ENCODE measurements at regions not wholly inside any gene's neighbourhood (a gene's known extent, or its start where the extent isn't known, plus 50 kb on each side); places are given as distances from the start of the nearest gene placed in this dataset.

GRCh38 chr2:16130906-16131400, 190.6 kb downstream of the MYCN start:
- no peak overlapping the region for H3K4me2 ChIP-seq (ENCODE audit: low read depth, low read length, poor library complexity, severe bottlenecking)
- no peak overlapping the region for H3K9ac ChIP-seq (ENCODE audit: low read length)
- no peak overlapping the region for H3K4me3 ChIP-seq (ENCODE audit: insufficient read depth, low read length, poor library complexity, severe bottlenecking)
- H3K9me2 ChIP-seq (replicated peaks; ENCODE audit: insufficient read depth, low read length), result no peaks in the 10 kb centered on the region
- H3F3A ChIP-seq (ENCODE audit: insufficient read depth), result no peaks in the 10 kb centered on the region
- H3K9me3 ChIP-seq (ENCODE audit: insufficient read depth, low read length), result no peaks in the 10 kb centered on the region
- no peaks in the 10 kb centered on the region for H3K27me3 ChIP-seq (ENCODE audit: low read length)
- no peaks in the 10 kb centered on the region for H4K20me1 ChIP-seq (ENCODE audit: low read depth, low read length)
- no peaks in the 10 kb centered on the region for H3K79me2 ChIP-seq (ENCODE audit: insufficient read depth, low read length)
- TF ChIP-seq CTCF (IDR thresholded peaks at IDR 0.05; ENCODE audit: insufficient read depth, low read length, poor library complexity, severe bottlenecking), result no peak
- no peak overlapping the region for H3K27ac ChIP-seq (ENCODE audit: low read depth, low read length)
- H2AFZ ChIP-seq (ENCODE audit: low read depth, low read length, severe bottlenecking), result no peak overlapping the region
- H3K36me3 ChIP-seq (ENCODE audit: low read length), result no peaks in the 10 kb centered on the region

GRCh38 chr2:16130541-16130880, 190.2 kb downstream of the MYCN start:
- Histone ChIP-seq H3K9ac (ENCODE audit: low read length) (no peak overlapping the region), H3K9me2 (replicated peaks; ENCODE audit: insufficient read depth, low read length) (no peaks in the 10 kb centered on the region), H3K79me2 (ENCODE audit: insufficient read depth, low read length) (no peaks in the 10 kb centered on the region), H2AFZ (ENCODE audit: low read depth, low read length, severe bottlenecking) (no peak overlapping the region), H3K4me2 (ENCODE audit: low read depth, low read length, poor library complexity, severe bottlenecking) (no peak overlapping the region), H4K20me1 (ENCODE audit: low read depth, low read length) (no peaks in the 10 kb centered on the region), H3K27me3 (ENCODE audit: low read length) (no peaks in the 10 kb centered on the region), H3K27ac (ENCODE audit: low read depth, low read length) (no peak overlapping the region), H3K36me3 (ENCODE audit: low read length) (no peaks in the 10 kb centered on the region), H3K9me3 (ENCODE audit: insufficient read depth, low read length) (no peaks in the 10 kb centered on the region), H3K4me3 (ENCODE audit: insufficient read depth, low read length, poor library complexity, severe bottlenecking) (no peak overlapping the region), H3F3A (ENCODE audit: insufficient read depth) (no peaks in the 10 kb centered on the region)
- TF ChIP-seq EZH2phosphoT487 (conservative IDR thresholded peaks at IDR 0.05; ENCODE audit: low read length), result no peak
- TF ChIP-seq CTCF (IDR thresholded peaks at IDR 0.05; ENCODE audit: insufficient read depth, low read length, poor library complexity, severe bottlenecking), result no peak

GRCh38 chr2:16129716-16130540, 189.6 kb downstream of the MYCN start:
- H3K4me3 ChIP-seq (ENCODE audit: insufficient read depth, low read length, poor library complexity, severe bottlenecking), result no peak overlapping the region
- no peak overlapping the region for H2AFZ ChIP-seq (ENCODE audit: low read depth, low read length, severe bottlenecking)
- H3K4me2 ChIP-seq (ENCODE audit: low read depth, low read length, poor library complexity, severe bottlenecking), result no peak overlapping the region
- no peaks in the 10 kb centered on the region for H3K9me2 ChIP-seq (replicated peaks; ENCODE audit: insufficient read depth, low read length)
- H3K9me3 ChIP-seq (ENCODE audit: insufficient read depth, low read length), result no peaks in the 10 kb centered on the region
- H3K27me3 ChIP-seq (ENCODE audit: low read length), result no peaks in the 10 kb centered on the region
- H3F3A ChIP-seq (ENCODE audit: insufficient read depth), result no peaks in the 10 kb centered on the region
- H3K79me2 ChIP-seq (ENCODE audit: insufficient read depth, low read length), result no peaks in the 10 kb centered on the region
- H3K9ac ChIP-seq (ENCODE audit: low read length), result no peak overlapping the region
- TF ChIP-seq CTCF (IDR thresholded peaks at IDR 0.05; ENCODE audit: insufficient read depth, low read length, poor library complexity, severe bottlenecking) (no peak), EZH2phosphoT487 (conservative IDR thresholded peaks at IDR 0.05; ENCODE audit: low read length) (no peak)
- H3K27ac ChIP-seq (ENCODE audit: low read depth, low read length), result no peak overlapping the region
- H3K36me3 ChIP-seq (ENCODE audit: low read length), result no peaks in the 10 kb centered on the region
- no peaks in the 10 kb centered on the region for H4K20me1 ChIP-seq (ENCODE audit: low read depth, low read length)
